Transverse colon (tissue), 4 donors: ENCODE measurements at regions not wholly inside any gene's neighbourhood (a gene's known extent, or its start where the extent isn't known, plus 50 kb on each side); places are given as distances from the start of the nearest gene placed in this dataset.
A peak's percentile ranks its signal among the peaks of the same experiment; 100 is the strongest.

Source experiments
- DNase-seq: peaks from one replicate; pipeline ENCODE4 v3.0.0-alpha.2; 2019
- H3K27ac ChIP-seq, 4 donors: fragments of 200-600 bp; sonication (generic); 2 replicates each; pipeline ENCODE4 v1.5.1; 2016 to 2018; ENCODE audit warnings: inconsistent platforms in 4 of 4
- H3K27me3 ChIP-seq: fragments of 200-600 bp; sonication (generic); 2 replicates; pipeline ENCODE4 v1.5.1; 2017; ENCODE audit warnings: inconsistent platforms
- H3K36me3 ChIP-seq, 4 donors: fragments of 200-600 bp; sonication (generic); 2 replicates each; pipeline ENCODE4 v1.5.1; 2017 to 2019; ENCODE audit warnings: inconsistent platforms in 4 of 4
- H3K4me1 ChIP-seq, 4 donors: fragments of 200-600 bp; sonication (generic); 2 replicates each; pipeline ENCODE4 v1.5.1; 2017 to 2020; ENCODE audit warnings: inconsistent platforms in 4 of 4
- H3K4me3 ChIP-seq, 4 donors: fragments of 200-600 bp; sonication (generic); 1 replicate in 1 of 4; 2 replicates in 3 of 4; pipeline versions ENCODE4 v1.5.1 to v1.6.1; 2017 to 2019; ENCODE audit warnings: inconsistent platforms in 4 of 4
- H3K9me3 ChIP-seq, 2 donors: fragments of 200-600 bp; sonication (generic); 2 replicates each; pipeline ENCODE4 v1.5.1; 2017 to 2019; ENCODE audit warnings: inconsistent platforms in 2 of 2
- CTCF ChIP-seq, 5 experiments: fragments of 200-600 bp in 3 of 5; fragments of 450-650 bp in 2 of 5; sonication (generic) in 3 of 5; IDR thresholded peaks; 1 replicate in 2 of 5; 2 replicates in 3 of 5; pipeline ENCODE4 v1.5.1; 2016 to 2017; ENCODE audit warnings: antibody characterized with exemption in 5 of 5, inconsistent platforms in 3 of 5, mild to moderate bottlenecking in 2 of 5, moderate library complexity in 1 of 5
- EP300 ChIP-seq: sonication (generic); formaldehyde crosslinking; IDR thresholded peaks from one replicate; pipeline ENCODE4 v1.6.1; 2017; ENCODE audit warnings: antibody characterized with exemption, low read depth
- POLR2A ChIP-seq: fragments of 450-650 bp; IDR thresholded peaks from one replicate; pipeline ENCODE4 v1.6.1; 2016; ENCODE audit warnings: antibody characterized with exemption, mild to moderate bottlenecking, moderate library complexity
- POLR2AphosphoS5 ChIP-seq, 3 donors: sonication (generic); formaldehyde crosslinking; IDR thresholded peaks; one replicate each; pipeline ENCODE4 v1.6.1; 2016; ENCODE audit warnings: antibody characterized with exemption in 3 of 3
- WGBS, 2 donors: methylation state at CpG; one replicate each; pipeline ENCODE4 v1.1.5; 2018; ENCODE audit warnings: low coverage in 1 of 2; 5-methylcytosine and 5-hydroxymethylcytosine counted together
- in situ Hi-C, 4 donors: fragments of 200-750 bp; cut with MboI; loops; one replicate each; pipeline versions ENCODE4 v1.15.0 to v1.15.1; 2017; ENCODE audit warnings: low sequenced_read_pairs in 3 of 4, low pct_ligation_motif_present in 1 of 4, low pct_unique_long_range_greater_than_20kb in 1 of 4
- intact Hi-C: fragments of 100-400 bp; cut with DNase I; formaldehyde crosslinking; loops from one replicate; pipeline ENCODE4 v1.15.1; 2023; ENCODE audit warnings: low total_unique reads

GRCh38 chr1:47578026-47578720, 140.3 kb downstream of the FOXD2 start:
- Histone ChIP-seq H3K4me3 (no peak overlapping the region), H3K4me1 (peaks cover 0 to 11% (median 9%) of the 10 kb centered on the region in 4 donors), H3K27ac (no peak overlapping the region), H3K27me3 (no peaks in the 10 kb centered on the region), H3K36me3 (no peaks in the 10 kb centered on the region), H3K9me3 (no peaks in the 10 kb centered on the region)
- intact Hi-C loops = no loop called here
- in situ Hi-C loops = no loop called here
- 26 to 70% methylated on average over 2 to 19 of the region's 19 CpGs for WGBS, 2 donors
- peak; percentile 27 for DNase-seq
- no peak for TF ChIP-seq CTCF (IDR thresholded peaks at IDR 0.05)
- TF ChIP-seq EP300 = no peak
- TF ChIP-seq POLR2A = no peak
- TF ChIP-seq POLR2AphosphoS5 (IDR thresholded peaks at IDR 0.05) = no peak

GRCh38 chr1:47578721-47579419, 141.0 kb downstream of the FOXD2 start:
- in situ Hi-C loops (no loop called here), intact Hi-C loops (no loop called here)
- no peak for TF ChIP-seq POLR2A
- TF ChIP-seq POLR2AphosphoS5 (IDR thresholded peaks at IDR 0.05) = no peak
- no peak for TF ChIP-seq EP300
- TF ChIP-seq CTCF (IDR thresholded peaks at IDR 0.05) = no peak
- peaks cover 0 to 11% (median 9%) of the 10 kb centered on the region in 4 donors for H3K4me1 ChIP-seq
- H3K36me3 ChIP-seq = no peaks in the 10 kb centered on the region
- H3K4me3 ChIP-seq = no peak overlapping the region
- no peaks in the 10 kb centered on the region for H3K27me3 ChIP-seq
- no peak overlapping the region for H3K27ac ChIP-seq
- WGBS, 2 donors = 47 to 48% methylated on average over 10 of the region's 10 CpGs
- no peak for DNase-seq
- H3K9me3 ChIP-seq = no peaks in the 10 kb centered on the region

- TF ChIP-seq POLR2A = no peak
- TF ChIP-seq POLR2AphosphoS5 (IDR thresholded peaks at IDR 0.05) = no peak
- no peak for TF ChIP-seq CTCF (IDR thresholded peaks at IDR 0.05)
- TF ChIP-seq EP300 = no peak
- H3K36me3 ChIP-seq = no peaks in the 10 kb centered on the region
- peaks cover 0 to 11% (median 9%) of the 10 kb centered on the region in 4 donors for H3K4me1 ChIP-seq
- H3K9me3 ChIP-seq = no peaks in the 10 kb centered on the region
- no peak overlapping the region for H3K4me3 ChIP-seq
- DNase-seq = no peak
- H3K27ac ChIP-seq = no peak overlapping the region
- no peaks in the 10 kb centered on the region for H3K27me3 ChIP-seq
- intact Hi-C loops (no loop called here), in situ Hi-C loops (no loop called here)
- 60 to 86% methylated on average over 1 to 2 of the region's 2 CpGs for WGBS, 2 donors
Observed at GRCh38 chr1:47579809-47580208, 142.0 kb downstream of the FOXD2 start.

- no peak for TF ChIP-seq POLR2AphosphoS5 (IDR thresholded peaks at IDR 0.05)
- no peak for TF ChIP-seq POLR2A
- TF ChIP-seq EP300 = no peak
- no peak for TF ChIP-seq CTCF (IDR thresholded peaks at IDR 0.05)
- Histone ChIP-seq H3K27me3 (no peaks in the 10 kb centered on the region), H3K4me3 (no peak overlapping the region), H3K4me1 (peaks cover 0 to 11% (median 9%) of the 10 kb centered on the region in 4 donors), H3K9me3 (no peaks in the 10 kb centered on the region), H3K36me3 (no peaks in the 10 kb centered on the region), H3K27ac (no peak overlapping the region)
- WGBS, 2 donors = 89% methylated on average over 11 of the region's 11 CpGs; no CpG with 5 or more reads in 1 of the 2 donors
- DNase-seq = no peak
- in situ Hi-C loops (no loop called here), intact Hi-C loops (no loop called here)
Observed at GRCh38 chr1:47580451-47580995, 142.7 kb downstream of the FOXD2 start.
